ENCODE measurements at regions not wholly inside any gene's neighbourhood (a gene's known extent, or its start where the extent isn't known, plus 50 kb on each side); places are given as distances from the start of the nearest gene placed in this dataset.

- TF ChIP-seq CHD4 (IDR thresholded peaks at IDR 0.05; ENCODE audit: insufficient read depth, insufficient replicate concordance, low read depth, low read length, poor library complexity, severe bottlenecking) = no peak
- TF ChIP-seq ZNF324 (CRISPR knock-in tag; IDR thresholded peaks at IDR 0.05) = no peak
- TF ChIP-seq TCF3 (CRISPR knock-in tag; IDR thresholded peaks at IDR 0.05) = peak; percentile 37; the same call in 1 of the 2 replicates
- TF ChIP-seq ELF4 (CRISPR knock-in tag; IDR thresholded peaks at IDR 0.05) = no peak
- no peak for TF ChIP-seq MGA (IDR thresholded peaks at IDR 0.05)
- TF ChIP-seq ZNF282 (CRISPR knock-in tag; IDR thresholded peaks at IDR 0.05) = no peak
- TF ChIP-seq, protein P1, sequence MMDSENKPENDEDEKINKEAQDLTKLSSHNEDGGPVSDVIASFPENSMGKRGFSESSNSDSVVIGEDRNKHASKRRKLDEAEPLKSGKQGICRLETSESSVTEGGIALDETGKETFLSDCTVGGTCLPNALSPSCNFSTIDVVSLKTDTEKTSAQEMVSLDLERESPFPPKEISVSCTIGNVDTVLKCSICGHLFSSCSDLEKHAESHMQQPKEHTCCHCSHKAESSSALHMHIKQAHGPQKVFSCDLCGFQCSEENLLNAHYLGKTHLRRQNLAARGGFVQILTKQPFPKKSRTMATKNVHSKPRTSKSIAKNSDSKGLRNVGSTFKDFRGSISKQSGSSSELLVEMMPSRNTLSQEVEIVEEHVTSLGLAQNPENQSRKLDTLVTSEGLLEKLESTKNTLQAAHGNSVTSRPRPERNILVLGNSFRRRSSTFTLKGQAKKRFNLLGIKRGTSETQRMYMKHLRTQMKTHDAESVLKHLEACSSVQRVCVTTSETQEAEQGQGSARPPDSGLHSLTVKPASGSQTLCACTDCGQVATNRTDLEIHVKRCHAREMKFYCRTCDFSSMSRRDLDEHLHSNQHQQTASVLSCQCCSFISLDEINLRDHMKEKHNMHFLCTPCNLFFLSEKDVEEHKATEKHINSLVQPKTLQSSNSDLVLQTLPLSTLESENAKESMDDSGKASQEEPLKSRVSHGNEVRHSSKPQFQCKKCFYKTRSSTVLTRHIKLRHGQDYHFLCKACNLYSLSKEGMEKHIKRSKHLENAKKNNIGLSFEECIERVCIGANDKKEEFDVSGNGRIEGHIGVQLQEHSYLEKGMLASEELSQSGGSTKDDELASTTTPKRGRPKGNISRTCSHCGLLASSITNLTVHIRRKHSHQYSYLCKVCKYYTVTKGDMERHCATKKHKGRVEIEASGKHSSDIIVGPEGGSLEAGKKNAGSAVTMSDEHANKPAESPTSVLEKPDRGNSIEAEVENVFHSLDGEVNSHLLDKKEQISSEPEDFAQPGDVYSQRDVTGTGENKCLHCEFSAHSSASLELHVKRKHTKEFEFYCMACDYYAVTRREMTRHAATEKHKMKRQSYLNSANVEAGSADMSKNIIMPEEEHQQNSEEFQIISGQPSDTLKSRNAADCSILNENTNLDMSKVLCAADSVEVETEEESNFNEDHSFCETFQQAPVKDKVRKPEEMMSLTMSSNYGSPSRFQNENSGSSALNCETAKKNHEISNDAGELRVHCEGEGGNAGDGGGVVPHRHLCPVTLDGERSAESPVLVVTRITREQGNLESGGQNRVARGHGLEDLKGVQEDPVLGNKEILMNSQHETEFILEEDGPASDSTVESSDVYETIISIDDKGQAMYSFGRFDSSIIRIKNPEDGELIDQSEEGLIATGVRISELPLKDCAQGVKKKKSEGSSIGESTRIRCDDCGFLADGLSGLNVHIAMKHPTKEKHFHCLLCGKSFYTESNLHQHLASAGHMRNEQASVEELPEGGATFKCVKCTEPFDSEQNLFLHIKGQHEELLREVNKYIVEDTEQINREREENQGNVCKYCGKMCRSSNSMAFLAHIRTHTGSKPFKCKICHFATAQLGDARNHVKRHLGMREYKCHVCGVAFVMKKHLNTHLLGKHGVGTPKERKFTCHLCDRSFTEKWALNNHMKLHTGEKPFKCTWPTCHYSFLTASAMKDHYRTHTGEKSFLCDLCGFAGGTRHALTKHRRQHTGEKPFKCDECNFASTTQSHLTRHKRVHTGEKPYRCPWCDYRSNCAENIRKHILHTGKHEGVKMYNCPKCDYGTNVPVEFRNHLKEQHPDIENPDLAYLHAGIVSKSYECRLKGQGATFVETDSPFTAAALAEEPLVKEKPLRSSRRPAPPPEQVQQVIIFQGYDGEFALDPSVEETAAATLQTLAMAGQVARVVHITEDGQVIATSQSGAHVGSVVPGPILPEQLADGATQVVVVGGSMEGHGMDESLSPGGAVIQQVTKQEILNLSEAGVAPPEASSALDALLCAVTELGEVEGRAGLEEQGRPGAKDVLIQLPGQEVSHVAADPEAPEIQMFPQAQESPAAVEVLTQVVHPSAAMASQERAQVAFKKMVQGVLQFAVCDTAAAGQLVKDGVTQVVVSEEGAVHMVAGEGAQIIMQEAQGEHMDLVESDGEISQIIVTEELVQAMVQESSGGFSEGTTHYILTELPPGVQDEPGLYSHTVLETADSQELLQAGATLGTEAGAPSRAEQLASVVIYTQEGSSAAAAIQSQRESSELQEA (IDR thresholded peaks at IDR 0.05; ENCODE audit: low read depth) = no peak
- 0 out of 4 replicates have a peak, but pooled peaks of 1 of the 2 experiments have one; percentile 47 for TF ChIP-seq KDM1A (IDR thresholded peaks at IDR 0.05)
- peak; percentile 41; the same call in 1 of the 2 replicates for TF ChIP-seq TAL1 (IDR thresholded peaks at IDR 0.05)
Observed at GRCh38 chr15:81950841-81951414, 94.9 kb downstream of the MEX3B start (continued).
